Mesendoderm (in vitro differentiated cells): ENCODE measurements at regions not wholly inside any gene's neighbourhood (a gene's known extent, or its start where the extent isn't known, plus 50 kb on each side); places are given as distances from the start of the nearest gene placed in this dataset.

Experiments used
- DNase-seq: peaks from one replicate; pipeline ENCODE4 v3.0.0; 2013
- H2AK5ac ChIP-seq: 2 replicates; pipeline ENCODE4 v1.6.1; 2013; ENCODE audit warnings: low read length, inconsistent platforms
- H2BK120ac ChIP-seq: 2 replicates; pipeline ENCODE4 v1.6.1; 2013; ENCODE audit warnings: low read depth, mild to moderate bottlenecking, low read length, moderate library complexity, mixed read lengths
- H2BK15ac ChIP-seq: replicated peaks from 2 replicates; pipeline ENCODE4 v1.6.1; 2013; ENCODE audit warnings: low read depth, mild to moderate bottlenecking, moderate library complexity
- H2BK5ac ChIP-seq: 2 replicates; pipeline ENCODE4 v1.6.1; 2013; ENCODE audit warnings: low read length, inconsistent platforms
- H3K18ac ChIP-seq: 2 replicates; pipeline ENCODE4 v1.6.1; 2013; ENCODE audit warnings: mild to moderate bottlenecking, low read length, mixed read lengths
- H3K23ac ChIP-seq: one replicate; pipeline ENCODE4 v1.6.1; 2013; ENCODE audit warnings: low read length
- H3K27ac ChIP-seq: 2 replicates; pipeline ENCODE4 v1.5.1; 2013; ENCODE audit warnings: low read depth, mild to moderate bottlenecking, inconsistent platforms, low read length, moderate library complexity
- H3K27me3 ChIP-seq: 2 replicates; pipeline ENCODE4 v1.6.1; 2013; ENCODE audit warnings: low read length, control low read depth, mild to moderate bottlenecking, inconsistent platforms; ENCODE audit not compliant: insufficient read depth, poor library complexity
- H3K36me3 ChIP-seq: 2 replicates; pipeline ENCODE4 v1.6.1; 2013; ENCODE audit warnings: low read length, inconsistent platforms; ENCODE audit not compliant: control insufficient read depth, insufficient read depth
- H3K4ac ChIP-seq: one replicate; pipeline ENCODE4 v1.6.1; 2013; ENCODE audit warnings: low read depth, mild to moderate bottlenecking, low read length, moderate library complexity
- H3K4me1 ChIP-seq: 2 replicates; pipeline ENCODE4 v1.6.1; 2013; ENCODE audit warnings: low read depth, low read length, inconsistent platforms; ENCODE audit not compliant: control insufficient read depth
- H3K4me2 ChIP-seq: 2 replicates; pipeline ENCODE4 v1.6.1; 2013; ENCODE audit warnings: low read length
- H3K4me3 ChIP-seq: 2 replicates; pipeline ENCODE4 v1.5.1; 2013; ENCODE audit warnings: mild to moderate bottlenecking, low read length
- H3K56ac ChIP-seq: one replicate; pipeline ENCODE4 v1.6.1; 2013; ENCODE audit warnings: low read length
- H3K79me1 ChIP-seq: 2 replicates; pipeline ENCODE4 v1.6.1; 2013; ENCODE audit warnings: low read length, inconsistent platforms
- H3K79me2 ChIP-seq: 2 replicates; pipeline ENCODE4 v1.6.1; 2013; ENCODE audit warnings: mild to moderate bottlenecking, low read length; ENCODE audit not compliant: control insufficient read depth, insufficient read depth
- H3K9ac ChIP-seq: 2 replicates; pipeline ENCODE4 v1.6.1; 2013; ENCODE audit warnings: low read length, inconsistent platforms
- H4K5ac ChIP-seq: one replicate; pipeline ENCODE4 v1.6.1; 2013; ENCODE audit warnings: low read length
- H4K8ac ChIP-seq: one replicate; pipeline ENCODE4 v1.6.1; 2013; ENCODE audit warnings: low read depth, mild to moderate bottlenecking, control low read depth, low read length, moderate library complexity
- WGBS: extraction: QIAGEN DNeasy Blood & Tissue Kit; methylation state at CpG from one replicate; pipeline ENCODE4 v1.1.7; 2013; ENCODE audit warnings: low lambda C conversion rate, missing lambda C conversion rate; ENCODE audit not compliant: insufficient coverage; ENCODE audit errors: extremely low coverage; 5-methylcytosine and 5-hydroxymethylcytosine counted together

- Histone ChIP-seq H2BK5ac (no peak overlapping the region), H3K27ac (no peak overlapping the region), H3K27me3 (no peaks in the 10 kb centered on the region), H2AK5ac (no peak overlapping the region), H3K4me1 (peaks cover 5% of the 10 kb centered on the region), H3K4me3 (no peak overlapping the region), H3K56ac (no peak overlapping the region), H3K4me2 (no peak overlapping the region), H3K23ac (no peak overlapping the region), H4K8ac (no peak overlapping the region), H2BK120ac (no peak overlapping the region), H3K4ac (no peak overlapping the region), H2BK15ac (no peak overlapping the region), H3K36me3 (no peaks in the 10 kb centered on the region), H3K79me2 (no peaks in the 10 kb centered on the region), H4K5ac (no peak overlapping the region), H3K79me1 (no peaks in the 10 kb centered on the region), H3K9ac (no peak overlapping the region), H3K18ac (no peak overlapping the region)
- peak; percentile 45 for DNase-seq
- WGBS: no CpG with 5 or more reads among the region's 4 CpGs
These were observed 219.8 kb downstream of the SH3BP4 start for GRCh38 chr2:235171550-235172031.

DNA sequence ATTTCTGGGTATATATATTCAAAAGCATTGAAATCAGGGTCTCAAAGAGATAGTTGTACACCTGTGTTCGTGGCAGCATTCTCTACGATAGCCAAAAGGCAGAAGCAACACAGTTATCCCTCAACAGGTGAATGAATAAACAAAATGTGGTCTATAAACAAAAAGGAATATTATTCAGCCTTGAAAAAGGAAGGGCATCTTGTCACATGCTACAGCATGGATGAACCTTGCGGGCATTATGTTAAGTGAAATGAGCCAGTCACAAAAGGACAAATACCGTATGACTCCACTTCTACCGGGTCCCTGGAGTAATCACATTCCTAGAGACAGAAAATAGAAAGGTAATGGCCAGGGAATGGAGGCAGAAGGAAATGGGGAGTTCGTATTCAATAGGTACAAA, 228.8 kb downstream of the SH3BP4 start:
- no peaks in the 10 kb centered on the region for H3K36me3 ChIP-seq

GRCh38 chr2:235183786-235184185, 232.0 kb downstream of the SH3BP4 start:
- no peak for DNase-seq
- Histone ChIP-seq H4K8ac (no peak overlapping the region), H3K79me1 (no peaks in the 10 kb centered on the region), H3K9ac (no peak overlapping the region), H3K56ac (no peak overlapping the region), H3K36me3 (no peaks in the 10 kb centered on the region), H2AK5ac (no peak overlapping the region), H3K79me2 (no peaks in the 10 kb centered on the region), H2BK15ac (no peak overlapping the region), H3K27me3 (no peaks in the 10 kb centered on the region), H2BK5ac (no peak overlapping the region), H3K4me2 (no peak overlapping the region), H3K4me1 (no peaks in the 10 kb centered on the region), H3K4ac (no peak overlapping the region), H4K5ac (no peak overlapping the region), H2BK120ac (no peak overlapping the region), H3K23ac (no peak overlapping the region), H3K27ac (no peak overlapping the region), H3K18ac (no peak overlapping the region), H3K4me3 (no peak overlapping the region)

More for the DNA sequence above, 228.8 kb downstream of the SH3BP4 start:
- H3K18ac ChIP-seq: no peak overlapping the region
- no peak overlapping the region for H2AK5ac ChIP-seq
- no peak overlapping the region for H2BK5ac ChIP-seq
- H3K4me2 ChIP-seq: no peak overlapping the region
- no peak overlapping the region for H3K9ac ChIP-seq
- H3K23ac ChIP-seq: no peak overlapping the region
- H2BK120ac ChIP-seq: no peak overlapping the region
- no peak overlapping the region for H3K27ac ChIP-seq
- H3K27me3 ChIP-seq: no peaks in the 10 kb centered on the region
- no peak overlapping the region for H3K4ac ChIP-seq
- H3K56ac ChIP-seq: no peak overlapping the region
- no CpG with 5 or more reads among the region's 6 CpGs for WGBS
- H3K79me1 ChIP-seq: no peaks in the 10 kb centered on the region
- no peak overlapping the region for H4K5ac ChIP-seq
- H3K4me3 ChIP-seq: no peak overlapping the region
- no peaks in the 10 kb centered on the region for H3K4me1 ChIP-seq
- H2BK15ac ChIP-seq: no peak overlapping the region
- H3K79me2 ChIP-seq: no peaks in the 10 kb centered on the region
- DNase-seq: no peak
- no peak overlapping the region for H4K8ac ChIP-seq

- no peaks in the 10 kb centered on the region for H3K27me3 ChIP-seq
- no peak overlapping the region for H4K5ac ChIP-seq
- H3K79me2 ChIP-seq: no peaks in the 10 kb centered on the region
- H3K4me1 ChIP-seq: no peaks in the 10 kb centered on the region
- no CpG with 5 or more reads among the region's 8 CpGs for WGBS
- H2BK120ac ChIP-seq: no peak overlapping the region
- no peak overlapping the region for H3K18ac ChIP-seq
- H3K4me2 ChIP-seq: no peak overlapping the region
- H3K23ac ChIP-seq: no peak overlapping the region
- H3K79me1 ChIP-seq: no peaks in the 10 kb centered on the region
- H3K4ac ChIP-seq: no peak overlapping the region
- H2BK15ac ChIP-seq: no peak overlapping the region
- no peak overlapping the region for H3K9ac ChIP-seq
- DNase-seq: no peak
- H3K56ac ChIP-seq: no peak overlapping the region
- H2AK5ac ChIP-seq: no peak overlapping the region
- H4K8ac ChIP-seq: no peak overlapping the region
- H3K27ac ChIP-seq: no peak overlapping the region
- H3K36me3 ChIP-seq: no peaks in the 10 kb centered on the region
- H2BK5ac ChIP-seq: no peak overlapping the region
- H3K4me3 ChIP-seq: no peak overlapping the region
These were observed 236.0 kb downstream of the SH3BP4 start for GRCh38 chr2:235187806-235188205.

GRCh38 chr2:235191486-235191885, 239.7 kb downstream of the SH3BP4 start:
- no peak overlapping the region for H3K4me2 ChIP-seq
- no peak overlapping the region for H4K5ac ChIP-seq
- no peak overlapping the region for H2BK15ac ChIP-seq

DNA sequence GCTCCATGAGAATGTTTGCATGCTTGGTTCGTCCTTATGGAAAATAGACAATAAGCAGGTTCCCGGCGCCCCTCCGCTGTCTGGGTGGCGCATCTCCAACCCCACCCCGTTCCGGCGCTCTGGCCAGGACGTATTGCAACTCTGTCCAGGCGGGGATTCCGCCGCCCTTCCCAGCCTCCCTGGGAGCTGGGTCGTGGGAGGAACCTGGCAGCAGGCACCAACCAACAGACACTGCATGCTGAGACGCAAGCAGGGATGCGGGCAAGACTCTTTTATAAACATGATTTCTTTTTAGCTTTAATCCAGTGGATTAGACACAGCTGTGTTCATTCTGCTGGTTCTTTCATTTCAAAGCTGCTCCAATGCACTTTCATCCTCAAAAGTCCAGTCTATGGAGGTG, 240.2 kb downstream of the SH3BP4 start:
- Histone ChIP-seq H3K56ac (no peak overlapping the region), H3K4ac (no peak overlapping the region), H3K79me1 (no peaks in the 10 kb centered on the region), H2AK5ac (no peak overlapping the region), H2BK5ac (no peak overlapping the region), H3K18ac (no peak overlapping the region), H3K9ac (no peak overlapping the region), H4K5ac (no peak overlapping the region), H2BK120ac (no peak overlapping the region), H2BK15ac (no peak overlapping the region), H3K4me3 (no peak overlapping the region), H3K23ac (no peak overlapping the region), H3K27ac (no peak overlapping the region), H3K27me3 (no peaks in the 10 kb centered on the region), H3K36me3 (no peaks in the 10 kb centered on the region), H3K79me2 (no peaks in the 10 kb centered on the region), H3K4me2 (no peak overlapping the region), H4K8ac (no peak overlapping the region), H3K4me1 (no peaks in the 10 kb centered on the region)
- DNase-seq: no peak
- no CpG with 5 or more reads among the region's 15 CpGs for WGBS

More at GRCh38 chr2:235191486-235191885, 239.7 kb downstream of the SH3BP4 start:
- H2BK5ac ChIP-seq: no peak overlapping the region
- H3K56ac ChIP-seq: no peak overlapping the region
- DNase-seq: no peak
- H3K4me3 ChIP-seq: no peak overlapping the region
- WGBS: no CpG with 5 or more reads among the region's 15 CpGs
- no peaks in the 10 kb centered on the region for H3K79me1 ChIP-seq
- no peak overlapping the region for H3K23ac ChIP-seq
- no peak overlapping the region for H3K4ac ChIP-seq
- no peaks in the 10 kb centered on the region for H3K79me2 ChIP-seq
- H3K27ac ChIP-seq: no peak overlapping the region
- H3K18ac ChIP-seq: no peak overlapping the region
- H3K36me3 ChIP-seq: no peaks in the 10 kb centered on the region
- no peak overlapping the region for H2AK5ac ChIP-seq
- no peaks in the 10 kb centered on the region for H3K27me3 ChIP-seq
- H2BK120ac ChIP-seq: no peak overlapping the region
- no peak overlapping the region for H4K8ac ChIP-seq
- no peak overlapping the region for H3K9ac ChIP-seq
- H3K4me1 ChIP-seq: no peaks in the 10 kb centered on the region
